Colonic mucosa (tissue), 4 donors: ENCODE measurements at regions not wholly inside any gene's neighbourhood (a gene's known extent, or its start where the extent isn't known, plus 50 kb on each side); places are given as distances from the start of the nearest gene placed in this dataset.

Source experiments
- DNase-seq: peaks from one replicate; pipeline ENCODE4 v3.0.0-alpha.2; 2020
- H3K27ac ChIP-seq: fragments of 200-600 bp; one replicate; pipeline ENCODE4 v1.8.0; 2021
- H3K27me3 ChIP-seq: fragments of 200-600 bp; one replicate; pipeline ENCODE4 v1.8.0; 2021
- H3K36me3 ChIP-seq: fragments of 200-600 bp; one replicate; pipeline ENCODE4 v1.8.0; 2021
- H3K4me1 ChIP-seq: fragments of 200-600 bp; one replicate; pipeline ENCODE4 v1.8.0; 2021; ENCODE audit warnings: mild to moderate bottlenecking
- H3K4me3 ChIP-seq: fragments of 200-600 bp; one replicate; pipeline ENCODE4 v1.8.0; 2021
- H3K9ac ChIP-seq, 2 donors: one replicate each; pipeline ENCODE4 v1.7.0; 2013; ENCODE audit warnings: control low read depth in 2 of 2, low read depth in 2 of 2, low read length in 2 of 2
- H3K9me3 ChIP-seq: fragments of 200-600 bp; one replicate; pipeline ENCODE4 v1.8.0; 2021
- CTCF ChIP-seq: fragments of 200-600 bp; IDR thresholded peaks from one replicate; pipeline ENCODE4 v1.8.0; 2022; ENCODE audit warnings: antibody characterized with exemption, mild to moderate bottlenecking
- intact Hi-C: fragments of 100-400 bp; cut with DNase I; formaldehyde crosslinking; loops from one replicate; pipeline ENCODE4 v1.14.1; 2022
- donor health status: healthy.
- donor health status: DM: no; HTN: no; CAD: no.
- donor health status: DM: no; HTN: no; CAD: no.

GRCh38 chr1:30110846-30111245 is 612.5 kb downstream of the MATN1 start:
- peaks cover 4% of the 10 kb centered on the region for H3K27me3 ChIP-seq
- no peak for DNase-seq
- no peaks in the 10 kb centered on the region for H3K4me1 ChIP-seq
- no peak overlapping the region for H3K4me3 ChIP-seq
- intact Hi-C loops: loop anchor here (2.0 to 5.0 kb wide), 3 partner anchors 200 to 874 kb away; partner anchors contain the start of gene PTPRU
- no peak overlapping the region for H3K27ac ChIP-seq
- TF ChIP-seq CTCF: no peak
- no peaks in the 10 kb centered on the region for H3K9me3 ChIP-seq
- no peak overlapping the region for H3K9ac ChIP-seq
- no peaks in the 10 kb centered on the region for H3K36me3 ChIP-seq

- Histone ChIP-seq H3K27me3 (peaks cover 4% of the 10 kb centered on the region), H3K4me3 (no peak overlapping the region), H3K4me1 (no peaks in the 10 kb centered on the region), H3K9ac (no peak overlapping the region), H3K9me3 (no peaks in the 10 kb centered on the region), H3K36me3 (no peaks in the 10 kb centered on the region), H3K27ac (no peak overlapping the region)
- intact Hi-C loops: loop anchor here (2.0 to 5.0 kb wide), 3 partner anchors 199 to 873 kb away; partner anchors contain the start of gene PTPRU
- no peak for TF ChIP-seq CTCF
- no peak for DNase-seq
These were observed 613.5 kb downstream of the MATN1 start for GRCh38 chr1:30109853-30110252.

- intact Hi-C loops: no loop called here
- Histone ChIP-seq H3K9me3 (no peaks in the 10 kb centered on the region), H3K4me3 (no peak overlapping the region), H3K9ac (no peak overlapping the region), H3K27me3 (peaks cover 4% of the 10 kb centered on the region), H3K4me1 (no peaks in the 10 kb centered on the region), H3K27ac (no peak overlapping the region), H3K36me3 (no peaks in the 10 kb centered on the region)
- no peak for DNase-seq
- TF ChIP-seq CTCF: no peak
These were observed 615.2 kb downstream of the MATN1 start for GRCh38 chr1:30108186-30108585.

GRCh38 chr1:30106125-30106524 is 617.3 kb downstream of the MATN1 start:
- H3K36me3 ChIP-seq: no peaks in the 10 kb centered on the region
- no peak for DNase-seq
- no peaks in the 10 kb centered on the region for H3K4me1 ChIP-seq
- H3K4me3 ChIP-seq: no peak overlapping the region
- H3K27me3 ChIP-seq: no peaks in the 10 kb centered on the region
- H3K27ac ChIP-seq: no peak overlapping the region
- H3K9me3 ChIP-seq: no peaks in the 10 kb centered on the region
- H3K9ac ChIP-seq: no peak overlapping the region
- intact Hi-C loops: no loop called here
- peak; percentile 36 for TF ChIP-seq CTCF

- TF ChIP-seq CTCF: no peak
- intact Hi-C loops: loop anchor here (5.0 kb wide), 1 partner anchor 52 kb away; no protein-coding TSS in a partner anchor
These were observed 618.8 kb downstream of the MATN1 start for GRCh38 chr1:30104551-30104950.

More at GRCh38 chr1:30104551-30104950, 618.8 kb downstream of the MATN1 start:
- H3K4me1 ChIP-seq: no peaks in the 10 kb centered on the region
- H3K36me3 ChIP-seq: no peaks in the 10 kb centered on the region
- no peak overlapping the region for H3K27ac ChIP-seq
- no peaks in the 10 kb centered on the region for H3K9me3 ChIP-seq
- H3K27me3 ChIP-seq: no peaks in the 10 kb centered on the region
- H3K4me3 ChIP-seq: no peak overlapping the region
- no peak for DNase-seq
- H3K9ac ChIP-seq: no peak overlapping the region
